ENCODE measurements at regions not wholly inside any gene's neighbourhood (a gene's known extent, or its start where the extent isn't known, plus 50 kb on each side); places are given as distances from the start of the nearest gene placed in this dataset.

DNA sequence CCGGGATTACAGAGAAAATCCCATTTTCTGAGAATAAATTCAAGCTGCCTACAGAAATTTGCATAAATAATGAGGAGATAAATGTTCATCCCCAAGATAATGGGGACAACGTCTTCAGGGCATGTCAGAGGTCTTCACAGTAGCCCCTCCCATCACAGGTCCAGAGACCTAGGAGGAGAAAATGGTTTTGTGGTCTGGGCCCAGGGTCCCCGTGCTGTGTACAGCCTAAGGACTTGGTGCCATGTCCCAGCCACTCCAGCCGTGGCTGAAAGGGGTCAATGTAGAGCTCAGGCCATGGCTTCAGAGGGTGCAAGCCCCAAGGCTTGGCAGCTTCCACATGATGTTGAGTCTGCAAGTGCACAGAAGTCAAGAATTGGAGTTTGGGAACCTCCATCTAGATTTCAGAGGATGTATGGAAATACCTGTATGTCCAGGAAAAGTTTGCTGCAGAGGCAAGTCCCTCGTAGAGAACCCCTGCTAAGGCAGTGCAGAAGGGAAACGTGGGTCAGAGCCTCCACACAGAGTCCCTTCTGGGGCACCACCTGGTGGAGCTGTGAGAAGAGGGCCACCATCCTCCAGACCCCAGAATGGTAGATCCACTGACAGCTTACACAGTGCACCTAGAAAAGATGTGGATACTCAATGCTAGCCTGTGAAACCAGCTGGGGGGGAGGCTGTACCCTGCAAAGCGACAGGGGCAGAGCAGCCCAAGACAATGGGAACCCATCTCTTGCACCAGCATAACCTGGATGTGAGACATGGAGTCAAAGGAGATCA, 176.3 kb downstream of the RASSF9 start:
- TF ChIP-seq, protein P1, sequence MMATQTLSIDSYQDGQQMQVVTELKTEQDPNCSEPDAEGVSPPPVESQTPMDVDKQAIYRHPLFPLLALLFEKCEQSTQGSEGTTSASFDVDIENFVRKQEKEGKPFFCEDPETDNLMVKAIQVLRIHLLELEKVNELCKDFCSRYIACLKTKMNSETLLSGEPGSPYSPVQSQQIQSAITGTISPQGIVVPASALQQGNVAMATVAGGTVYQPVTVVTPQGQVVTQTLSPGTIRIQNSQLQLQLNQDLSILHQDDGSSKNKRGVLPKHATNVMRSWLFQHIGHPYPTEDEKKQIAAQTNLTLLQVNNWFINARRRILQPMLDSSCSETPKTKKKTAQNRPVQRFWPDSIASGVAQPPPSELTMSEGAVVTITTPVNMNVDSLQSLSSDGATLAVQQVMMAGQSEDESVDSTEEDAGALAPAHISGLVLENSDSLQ (IDR thresholded peaks at IDR 0.05), result no peak
- TF ChIP-seq SUZ12 (IDR thresholded peaks at IDR 0.05), result no peak
- TF ChIP-seq NFRKB (IDR thresholded peaks at IDR 0.05), result no peak
- no peak for TF ChIP-seq ELF4 (IDR thresholded peaks at IDR 0.05)
- no peak for TF ChIP-seq HDGF (IDR thresholded peaks at IDR 0.05; ENCODE audit: borderline replicate concordance)
- TF ChIP-seq ARNT (IDR thresholded peaks at IDR 0.05), result no peak
- no peak for TF ChIP-seq BHLHE40 (IDR thresholded peaks at IDR 0.05; ENCODE audit: borderline replicate concordance)
